ENCODE measurements at regions not wholly inside any gene's neighbourhood (a gene's known extent, or its start where the extent isn't known, plus 50 kb on each side); places are given as distances from the start of the nearest gene placed in this dataset.
A peak's percentile ranks its signal among the peaks of the same experiment; 100 is the strongest.
"Not testable (repeated sequence)": the region's sequence is repeated elsewhere in the genome, so short reads cannot be mapped to it uniquely, and the experiment has no call there.

- no peak for DNase-seq (ENCODE audit: low read depth)
Observed at GRCh38 chr2:52064234-52064633, 1032.3 kb upstream of the NRXN1 start.

- no peak for DNase-seq (ENCODE audit: low read depth)
Observed at GRCh38 chr2:52054824-52055223, 1022.9 kb upstream of the NRXN1 start.

GRCh38 chr2:52036853-52037252, 1004.9 kb upstream of the NRXN1 start:
- no peak for DNase-seq (ENCODE audit: low read depth)

- DNase-seq (ENCODE audit: low read depth) = peak; percentile 4
Observed at GRCh38 chr2:52036024-52036423, 1004.1 kb upstream of the NRXN1 start.

GRCh38 chr2:52035391-52035790, 1003.5 kb upstream of the NRXN1 start:
- DNase-seq (ENCODE audit: low read depth) = peak; percentile 5

- DNase-seq (ENCODE audit: low read depth) = peak; percentile 51
Observed at GRCh38 chr2:52034706-52035105, 1002.8 kb upstream of the NRXN1 start.

GRCh38 chr2:52022006-52022405, 990.1 kb upstream of the NRXN1 start:
- no peak for DNase-seq (ENCODE audit: low read depth)

- DNase-seq (ENCODE audit: low read depth) = no peak
Observed at GRCh38 chr2:52017646-52018235, 985.8 kb upstream of the NRXN1 start.

GRCh38 chr2:52006821-52007366, 975.0 kb upstream of the NRXN1 start:
- DNase-seq (ENCODE audit: low read depth) = not testable (repeated sequence)

- DNase-seq (ENCODE audit: low read depth) = peak; percentile 20
Observed at GRCh38 chr2:52000151-52000855, 968.4 kb upstream of the NRXN1 start.

GRCh38 chr2:51998890-51999289, 967.0 kb upstream of the NRXN1 start:
- no peak for DNase-seq (ENCODE audit: low read depth)

- no peak for DNase-seq (ENCODE audit: low read depth)
Observed at GRCh38 chr2:51997571-51997970, 965.6 kb upstream of the NRXN1 start.

GRCh38 chr2:51995293-51995692, 963.4 kb upstream of the NRXN1 start:
- DNase-seq (ENCODE audit: low read depth) = peak; percentile 89

GRCh38 chr2:51994123-51994763, 962.3 kb upstream of the NRXN1 start:
- DNase-seq (ENCODE audit: low read depth) = no peak

GRCh38 chr2:51990684-51991083, 958.8 kb upstream of the NRXN1 start:
- peak; percentile 7 for DNase-seq (ENCODE audit: low read depth)

- DNase-seq (ENCODE audit: low read depth) = no peak
Observed at GRCh38 chr2:51986101-51986500, 954.2 kb upstream of the NRXN1 start.

GRCh38 chr2:51981783-51982182, 949.9 kb upstream of the NRXN1 start:
- peak; percentile 28 for DNase-seq (ENCODE audit: low read depth)

- no peak for DNase-seq (ENCODE audit: low read depth)
Observed at GRCh38 chr2:51976623-51977022, 944.7 kb upstream of the NRXN1 start.

GRCh38 chr2:51971136-51971535, 939.2 kb upstream of the NRXN1 start:
- no peak for DNase-seq (ENCODE audit: low read depth)

- no peak for DNase-seq (ENCODE audit: low read depth)
Observed at GRCh38 chr2:51969347-51969746, 937.4 kb upstream of the NRXN1 start.

GRCh38 chr2:51960841-51961335, 929.0 kb upstream of the NRXN1 start:
- DNase-seq (ENCODE audit: low read depth) = peak; percentile 32

- DNase-seq (ENCODE audit: low read depth) = no peak
Observed at GRCh38 chr2:51960281-51960680, 928.3 kb upstream of the NRXN1 start.

- DNase-seq (ENCODE audit: low read depth) = no peak
Observed at GRCh38 chr2:51959696-51960095, 927.8 kb upstream of the NRXN1 start.
